ENCODE measurements at regions not wholly inside any gene's neighbourhood (a gene's known extent, or its start where the extent isn't known, plus 50 kb on each side); places are given as distances from the start of the nearest gene placed in this dataset.
"Not testable (repeated sequence)": the region's sequence is repeated elsewhere in the genome, so short reads cannot be mapped to it uniquely, and the experiment has no call there.

DNA sequence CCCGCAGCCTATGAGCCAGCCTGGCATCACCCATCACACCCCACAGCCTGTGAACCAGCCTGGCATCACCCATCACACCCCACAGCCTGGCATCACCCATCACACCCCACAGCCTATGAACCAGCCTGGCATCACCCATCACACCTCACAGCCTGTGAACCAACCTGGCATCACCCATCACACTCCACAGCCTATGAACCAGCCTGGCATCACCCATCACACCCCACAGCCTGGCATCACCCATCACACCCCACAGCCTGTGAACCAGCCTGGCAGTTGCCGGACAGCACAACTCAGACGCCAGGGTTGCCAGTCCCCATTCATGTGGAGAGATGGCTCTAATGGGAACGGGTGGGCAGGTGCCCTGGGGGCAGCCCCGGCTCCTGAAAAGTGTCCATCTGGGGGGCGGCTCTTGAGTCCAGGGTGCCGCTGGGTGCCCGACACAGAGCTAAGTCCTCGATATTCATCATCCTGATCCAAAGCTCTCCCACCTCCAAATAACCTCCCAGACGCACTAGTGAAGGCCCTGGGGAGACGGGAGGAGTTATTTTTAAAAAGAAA, 116.9 kb upstream of the AFDN start:
- DNase-seq (ENCODE audit: low read depth): not testable (repeated sequence)

DNA sequence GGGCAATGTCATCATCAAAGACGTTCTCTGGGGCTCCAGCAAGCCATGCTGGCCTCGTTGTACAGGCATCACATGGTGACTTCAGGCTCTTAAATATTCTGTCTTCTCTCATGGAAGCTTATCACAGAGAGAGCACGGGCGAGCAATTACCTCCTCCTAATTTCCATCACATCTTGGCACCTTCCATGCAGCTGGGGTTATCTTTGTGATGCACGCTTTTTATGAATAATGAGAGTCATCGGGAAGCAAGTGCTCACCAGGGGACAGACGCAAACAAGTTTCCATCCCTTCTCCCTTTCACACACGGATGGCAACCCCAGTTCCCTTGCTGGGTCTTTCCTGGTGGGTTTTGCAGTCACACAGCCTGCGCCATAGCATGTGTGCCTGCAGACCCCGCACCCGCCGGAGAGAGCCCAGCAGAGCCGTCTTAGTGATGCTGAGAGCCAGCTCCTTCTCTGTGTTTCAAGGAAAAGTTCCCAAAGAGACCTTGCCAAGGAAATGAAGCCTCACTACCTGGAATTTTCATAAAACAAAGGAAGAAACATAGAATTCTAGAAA, 116.3 kb upstream of the AFDN start:
- DNase-seq (ENCODE audit: low read depth): no peak

DNA sequence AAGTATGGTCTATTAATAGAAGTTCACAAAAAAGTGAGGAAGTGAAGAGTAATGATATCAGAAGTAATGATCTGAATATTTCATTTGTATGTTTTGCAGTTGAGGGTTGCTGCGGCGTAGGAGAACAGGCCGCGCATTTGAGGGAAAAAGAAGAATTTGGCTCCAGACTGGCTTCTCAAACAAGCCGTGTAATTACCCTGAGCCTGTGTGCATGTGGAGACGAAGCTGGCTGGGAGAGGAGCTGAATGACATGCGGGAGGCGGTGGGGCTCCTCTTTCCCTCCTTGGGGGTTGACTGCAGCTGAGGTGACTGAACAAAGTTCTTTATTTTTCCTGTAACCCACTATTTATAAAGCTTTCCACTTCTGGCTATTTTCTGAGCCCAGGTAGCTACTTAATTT, 115.5 kb upstream of the AFDN start:
- no peak for DNase-seq (ENCODE audit: low read depth)

DNA sequence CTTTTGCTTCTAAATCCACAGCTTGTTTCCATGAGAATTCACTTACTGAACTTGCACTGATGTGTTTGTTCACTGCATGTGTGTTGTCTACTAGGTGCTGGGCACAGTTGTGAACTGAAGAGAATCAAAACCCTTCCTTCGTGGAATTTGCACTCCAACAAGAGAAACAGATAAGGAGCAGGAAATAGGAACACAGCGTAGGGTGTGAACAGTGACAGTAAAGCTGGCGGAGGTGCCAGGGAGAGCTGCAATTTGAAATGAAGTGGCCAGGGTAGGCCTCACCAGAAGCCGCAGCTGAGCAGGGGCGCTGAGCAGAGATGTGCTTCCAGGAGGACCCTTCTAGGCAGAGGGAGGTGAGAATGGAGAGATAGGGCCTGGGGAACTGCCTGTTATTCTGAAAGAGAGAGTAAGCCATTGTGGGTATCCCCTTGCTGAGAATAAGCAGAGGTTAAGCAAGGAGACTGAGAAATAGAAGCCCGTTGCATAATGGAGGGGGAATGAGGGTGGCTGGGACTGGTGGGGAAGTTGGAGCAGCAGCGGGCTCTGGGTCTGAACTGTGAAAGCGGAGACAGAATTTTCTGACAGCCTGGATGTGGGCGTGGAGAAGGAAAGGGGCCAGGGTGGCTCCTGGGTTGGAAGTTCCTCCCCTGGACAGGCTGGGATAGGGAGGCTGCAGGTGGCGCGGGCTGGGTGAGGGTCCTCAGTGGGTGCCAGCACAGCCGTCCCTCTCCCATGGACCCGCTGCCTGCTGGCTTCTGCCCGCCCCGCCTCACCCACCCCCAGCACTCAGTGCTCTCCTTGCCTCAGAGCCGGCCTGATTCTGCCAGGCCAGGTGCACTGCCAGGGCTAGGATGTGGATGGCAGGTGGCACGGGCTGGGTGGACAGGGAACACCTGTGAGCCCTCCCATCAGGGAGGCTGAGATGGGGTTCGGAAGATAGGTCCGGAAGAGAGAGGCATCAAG, 114.7 kb upstream of the AFDN start:
- DNase-seq (ENCODE audit: low read depth): no peak

DNA sequence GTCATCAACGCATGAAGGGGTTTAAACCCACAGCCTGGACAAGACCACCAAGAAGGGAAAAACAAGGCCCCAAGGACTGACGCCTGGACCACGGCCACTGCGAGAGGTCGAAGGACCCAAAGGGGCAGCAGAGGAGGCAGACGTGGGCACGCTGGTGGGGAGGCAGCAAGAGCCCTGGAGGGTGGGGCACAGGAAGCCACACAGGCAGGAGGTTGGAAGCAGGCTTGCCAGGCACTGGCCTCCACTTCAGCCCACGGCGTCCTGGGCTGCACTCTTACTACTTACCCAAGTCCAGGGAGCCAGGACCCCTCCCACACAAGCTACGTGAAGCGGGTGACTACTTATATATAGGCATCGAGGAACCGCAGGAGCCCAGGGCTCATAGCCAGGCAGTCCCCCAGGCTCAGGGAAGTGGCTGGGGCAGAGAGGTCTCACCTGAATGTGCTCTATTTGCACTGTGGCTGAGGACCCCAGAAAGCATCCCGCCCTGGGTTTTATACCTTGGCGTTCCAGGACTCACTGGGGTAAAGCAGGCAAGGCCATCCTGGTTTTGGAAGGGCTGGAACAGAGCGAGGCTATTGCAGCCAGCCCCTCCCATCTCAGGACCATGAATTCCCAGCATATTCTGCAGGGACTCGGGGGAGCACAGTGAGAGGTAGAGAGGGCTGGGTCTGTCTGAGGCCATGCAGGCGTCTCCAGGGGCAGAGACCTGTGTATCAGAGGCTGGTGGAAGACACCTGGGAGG, 113.8 kb upstream of the AFDN start:
- no peak for DNase-seq (ENCODE audit: low read depth)

DNA sequence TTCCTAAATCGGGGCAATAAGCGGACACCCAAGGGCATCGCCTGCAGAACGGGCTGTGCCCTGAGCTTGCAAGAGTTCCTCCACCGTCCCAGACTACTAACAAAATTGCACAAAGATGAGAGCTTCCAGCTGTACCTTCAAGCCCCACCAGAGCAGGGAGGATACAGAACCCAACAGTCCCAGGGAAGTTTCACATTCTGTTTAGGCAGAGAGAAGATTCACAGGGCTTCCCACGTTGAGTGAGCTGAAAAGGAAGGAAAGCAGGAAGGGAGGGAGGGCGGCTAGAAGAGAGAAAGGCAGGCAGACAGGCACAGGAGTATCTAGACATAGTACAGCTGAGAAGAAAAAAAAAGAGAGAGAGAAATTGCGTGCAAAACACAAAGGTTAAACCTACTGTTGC, 112.6 kb upstream of the AFDN start:
- no peak for DNase-seq (ENCODE audit: low read depth)

DNA sequence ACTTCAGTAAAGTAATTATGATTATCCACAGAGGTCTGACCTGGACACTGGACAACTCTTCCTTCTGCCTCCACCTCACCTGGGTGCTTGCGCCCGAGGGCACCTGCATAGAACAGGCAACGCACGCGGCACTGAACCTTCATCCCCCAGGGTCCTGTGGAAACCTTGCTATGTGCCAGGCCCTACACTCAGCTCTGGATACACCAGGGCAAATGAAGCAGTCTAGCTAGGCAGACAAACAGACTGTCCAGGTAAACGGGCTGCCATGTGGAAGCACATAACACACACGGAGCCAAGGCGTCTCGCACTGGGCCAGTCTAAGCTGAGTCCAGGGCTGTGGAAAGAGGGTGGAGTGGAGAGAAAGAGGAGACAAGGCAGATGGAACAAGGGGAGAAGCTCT, 109.3 kb upstream of the AFDN start:
- DNase-seq (ENCODE audit: low read depth): no peak

DNA sequence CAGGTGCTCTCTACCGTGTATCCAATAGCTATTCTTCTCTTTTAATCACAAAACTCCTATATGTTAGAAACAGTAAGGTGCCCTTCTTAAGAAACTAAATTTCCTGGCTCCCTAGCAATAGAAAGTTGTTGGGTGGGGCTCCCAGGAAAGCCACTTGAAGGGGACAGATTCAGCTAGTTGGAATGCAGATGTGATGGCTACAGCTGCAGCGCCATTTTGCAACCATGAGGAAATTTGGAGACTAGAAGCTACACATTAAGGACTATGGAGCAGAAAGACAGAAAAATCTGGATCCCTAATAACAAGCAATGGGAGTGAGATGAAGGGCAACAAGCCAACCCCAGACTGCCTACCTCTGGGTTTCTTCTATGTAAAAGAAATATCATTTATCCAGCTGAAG, 108.8 kb upstream of the AFDN start:
- no peak for DNase-seq (ENCODE audit: low read depth)

DNA sequence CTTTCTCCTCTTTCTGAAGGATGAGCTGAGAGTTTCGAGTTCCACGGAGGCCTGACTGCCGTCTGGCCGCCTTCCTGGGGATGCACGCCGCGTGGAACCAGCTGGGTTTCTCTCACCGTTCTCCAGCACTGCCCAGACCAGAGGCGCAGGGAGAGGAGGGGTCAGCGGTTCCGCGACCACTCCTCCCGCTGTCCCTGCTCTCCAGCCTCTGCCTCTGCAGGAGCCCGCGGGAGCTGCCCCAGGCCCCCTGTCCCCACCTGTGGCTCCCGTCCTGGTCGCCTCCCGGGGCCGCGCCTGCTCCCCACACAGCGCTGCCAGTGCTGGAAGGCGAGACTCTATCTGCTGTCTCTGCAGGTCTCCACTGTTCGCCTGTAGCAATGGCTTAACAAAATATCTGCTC, 106.8 kb upstream of the AFDN start:
- no peak for DNase-seq (ENCODE audit: low read depth)

DNA sequence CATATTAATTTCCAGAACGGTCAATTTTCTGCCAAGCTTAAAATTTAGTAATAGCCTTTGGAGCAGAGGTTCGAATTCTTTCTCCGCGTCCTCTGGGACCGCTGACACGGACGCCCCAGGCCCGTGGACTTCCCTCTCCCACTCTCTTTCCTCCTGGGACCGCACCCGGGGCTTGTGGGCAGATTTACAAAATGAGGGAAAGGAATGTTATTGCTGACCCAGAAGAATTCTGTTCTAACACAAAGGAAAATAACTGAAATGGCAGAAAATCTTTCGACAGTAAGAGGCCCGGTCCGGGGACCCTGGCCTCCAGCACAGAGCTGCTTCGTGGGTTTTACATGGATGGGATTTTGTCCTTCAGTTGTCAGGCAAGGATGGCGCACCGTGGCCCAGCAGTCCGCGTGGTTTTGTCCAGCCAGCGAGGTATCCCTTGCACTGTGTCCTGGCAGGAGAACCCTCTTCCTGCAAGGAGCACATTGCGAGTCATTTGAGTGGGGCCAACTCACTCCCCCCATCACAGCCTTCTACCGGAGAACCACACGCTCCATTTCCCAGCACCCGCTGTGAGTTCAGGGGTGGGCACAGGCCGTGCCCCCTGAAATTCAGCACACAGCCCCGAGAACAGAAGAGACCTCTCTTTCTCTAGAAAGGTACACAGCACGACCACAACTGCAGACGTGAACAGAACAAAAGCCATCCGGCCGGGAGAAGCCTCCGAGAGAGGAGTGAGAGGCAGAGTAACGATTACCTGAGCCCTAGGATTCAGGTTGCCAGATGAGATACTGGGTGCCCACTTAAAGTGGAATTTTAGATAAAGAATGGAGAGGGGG, 106.0 kb upstream of the AFDN start:
- no peak for DNase-seq (ENCODE audit: low read depth)

DNA sequence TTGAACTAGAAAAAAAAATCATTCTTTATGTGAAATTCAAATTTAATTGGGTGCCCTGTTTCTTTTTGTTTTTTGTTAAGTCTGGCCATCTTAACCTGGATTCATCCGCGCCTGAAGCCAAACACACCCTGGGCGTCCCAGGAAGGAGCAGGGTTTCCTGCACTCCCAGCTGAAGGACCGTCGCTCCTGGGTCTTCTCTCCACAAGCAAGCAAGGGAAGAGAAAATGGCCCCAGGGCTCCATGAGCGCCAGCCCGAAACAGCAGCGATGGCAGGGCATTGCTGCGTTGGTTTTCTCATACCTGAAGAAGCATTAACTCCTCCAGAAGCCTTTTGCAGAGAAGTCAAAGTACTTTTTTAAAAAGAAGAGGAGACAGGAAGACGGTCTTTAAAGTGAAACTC, 105.4 kb upstream of the AFDN start:
- DNase-seq (ENCODE audit: low read depth): no peak

DNA sequence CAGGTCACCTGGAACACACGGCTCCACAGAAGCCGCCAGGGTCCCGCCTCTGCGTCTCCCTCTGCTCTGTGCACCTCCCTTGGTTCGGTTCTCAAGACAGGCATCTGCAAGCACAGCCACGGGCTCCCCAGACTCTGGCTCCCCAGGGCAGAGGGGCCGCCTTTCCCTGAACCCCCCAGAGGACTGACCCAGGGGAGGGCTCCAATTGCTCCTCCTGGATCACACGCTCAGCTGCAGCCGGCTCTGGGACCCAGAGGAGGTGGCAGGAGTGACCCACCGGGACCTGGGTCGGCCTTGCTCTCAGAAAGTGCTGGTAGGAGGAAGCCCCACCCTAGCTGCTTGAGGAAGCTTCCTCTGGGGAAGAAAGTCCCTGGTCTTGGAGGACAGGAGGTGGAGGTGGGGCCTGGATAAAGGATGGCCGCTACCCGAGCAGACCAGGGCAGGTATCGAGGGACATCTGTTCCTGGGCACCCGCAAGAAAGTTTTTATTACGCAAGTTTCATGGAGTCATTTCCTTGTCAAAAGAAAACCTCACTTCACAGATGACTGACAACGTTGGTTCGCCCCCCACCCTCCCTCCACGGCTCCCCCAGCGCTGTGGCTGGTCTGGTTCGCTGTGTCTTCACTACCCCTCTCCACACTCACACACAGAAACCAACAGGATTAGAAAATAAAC, 103.9 kb upstream of the AFDN start:
- DNase-seq (ENCODE audit: low read depth): no peak

DNA sequence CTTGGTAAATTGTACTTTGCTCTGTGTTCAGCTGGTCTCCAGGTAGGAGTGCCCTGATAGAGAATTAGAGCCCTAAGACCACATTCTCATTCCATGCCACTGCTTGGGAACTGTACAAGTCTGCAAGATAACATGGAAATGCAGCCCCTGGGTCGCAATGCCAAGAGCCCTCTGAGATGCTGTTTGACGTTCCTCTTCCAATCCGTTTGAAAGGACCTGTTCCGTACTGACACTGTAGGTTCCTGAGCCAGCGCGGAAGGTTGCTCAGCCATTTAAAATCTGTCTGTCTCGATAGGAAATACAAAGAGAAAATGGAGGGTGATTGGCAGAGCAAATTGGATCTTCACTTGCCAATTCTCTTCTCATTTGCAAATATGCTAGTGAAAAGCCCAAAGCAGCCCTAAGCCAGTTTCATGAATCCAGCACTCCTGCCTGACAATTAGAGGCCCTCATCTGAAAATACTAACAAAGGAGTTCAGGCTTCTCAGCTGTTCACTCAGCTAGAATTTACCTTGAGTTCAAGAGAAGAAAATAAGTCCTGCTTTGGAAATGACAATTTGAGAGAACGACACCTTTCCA, 100.6 kb upstream of the AFDN start:
- no peak for DNase-seq (ENCODE audit: low read depth)

DNA sequence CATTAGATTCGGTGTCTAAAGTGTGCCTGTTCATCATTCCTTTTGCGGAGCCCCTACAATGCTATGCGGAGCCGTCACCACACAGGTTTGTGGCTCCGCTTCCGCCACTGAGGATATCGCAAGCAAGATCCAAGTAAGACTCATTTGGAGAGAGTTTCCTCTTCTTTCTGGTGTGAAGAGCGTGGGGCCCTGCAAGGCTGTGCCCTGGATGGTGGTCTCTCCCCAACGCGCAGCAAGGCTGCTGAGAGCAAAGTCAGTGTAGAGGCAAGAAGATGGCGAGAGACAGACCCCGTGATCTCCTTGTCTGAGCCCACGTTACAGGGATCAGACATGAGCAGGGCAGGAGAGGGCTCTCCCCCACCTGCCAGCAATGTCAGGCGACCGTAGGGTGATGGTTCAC, 96.3 kb upstream of the AFDN start:
- DNase-seq (ENCODE audit: low read depth): no peak

DNA sequence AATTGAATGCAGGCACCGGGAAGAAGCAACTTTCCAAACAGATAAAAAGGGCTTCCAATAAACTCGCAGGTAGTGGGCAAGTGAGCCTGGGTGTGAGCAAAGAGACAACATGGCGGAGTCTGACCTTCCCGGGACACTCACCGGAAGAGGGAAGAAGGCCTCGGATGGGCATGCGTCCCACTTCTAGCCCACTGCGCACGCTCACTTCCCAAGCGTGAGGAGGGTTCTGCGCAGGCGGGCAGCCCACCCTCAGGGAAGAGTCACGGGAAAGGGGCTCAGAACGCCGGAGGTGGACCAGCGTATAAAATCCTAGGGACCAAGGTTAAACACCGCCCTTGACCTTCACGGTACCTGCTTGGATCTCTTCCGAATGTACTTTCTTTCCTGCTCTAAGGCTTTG, 95.5 kb upstream of the AFDN start:
- DNase-seq (ENCODE audit: low read depth): no peak

DNA sequence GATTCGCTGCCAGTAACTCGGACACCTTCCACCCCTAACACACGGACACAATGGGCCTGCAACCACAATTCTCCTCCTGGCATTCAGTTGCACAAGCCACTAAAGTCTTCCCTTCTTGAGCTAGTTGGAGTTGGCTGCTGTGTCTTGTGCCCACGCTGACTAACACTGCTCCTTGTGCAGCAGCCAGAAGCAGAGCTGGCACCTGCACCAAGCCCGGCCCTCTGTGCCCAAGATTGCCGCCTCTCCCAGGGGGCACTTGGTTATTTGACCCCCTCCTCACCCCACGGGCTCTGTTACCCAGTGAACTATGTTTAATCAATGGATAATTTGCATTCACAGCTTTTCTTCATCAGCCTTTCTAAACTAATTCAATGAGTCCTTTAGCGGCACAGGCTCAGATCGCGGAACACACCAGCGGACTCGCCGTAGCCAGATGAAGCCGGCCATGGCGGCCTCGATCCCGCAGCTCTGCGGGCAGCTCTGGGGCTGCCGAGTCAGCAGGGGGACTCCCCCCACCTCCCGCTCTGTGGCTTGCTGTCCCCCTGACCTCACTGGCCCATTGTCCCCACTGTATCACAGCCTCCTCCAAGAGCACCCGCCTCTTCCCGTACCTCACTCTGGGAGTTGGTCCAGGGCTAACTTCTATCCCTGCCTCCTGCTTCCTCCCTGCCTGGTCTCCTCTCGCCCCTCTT, 94.8 kb upstream of the AFDN start:
- no peak for DNase-seq (ENCODE audit: low read depth)

DNA sequence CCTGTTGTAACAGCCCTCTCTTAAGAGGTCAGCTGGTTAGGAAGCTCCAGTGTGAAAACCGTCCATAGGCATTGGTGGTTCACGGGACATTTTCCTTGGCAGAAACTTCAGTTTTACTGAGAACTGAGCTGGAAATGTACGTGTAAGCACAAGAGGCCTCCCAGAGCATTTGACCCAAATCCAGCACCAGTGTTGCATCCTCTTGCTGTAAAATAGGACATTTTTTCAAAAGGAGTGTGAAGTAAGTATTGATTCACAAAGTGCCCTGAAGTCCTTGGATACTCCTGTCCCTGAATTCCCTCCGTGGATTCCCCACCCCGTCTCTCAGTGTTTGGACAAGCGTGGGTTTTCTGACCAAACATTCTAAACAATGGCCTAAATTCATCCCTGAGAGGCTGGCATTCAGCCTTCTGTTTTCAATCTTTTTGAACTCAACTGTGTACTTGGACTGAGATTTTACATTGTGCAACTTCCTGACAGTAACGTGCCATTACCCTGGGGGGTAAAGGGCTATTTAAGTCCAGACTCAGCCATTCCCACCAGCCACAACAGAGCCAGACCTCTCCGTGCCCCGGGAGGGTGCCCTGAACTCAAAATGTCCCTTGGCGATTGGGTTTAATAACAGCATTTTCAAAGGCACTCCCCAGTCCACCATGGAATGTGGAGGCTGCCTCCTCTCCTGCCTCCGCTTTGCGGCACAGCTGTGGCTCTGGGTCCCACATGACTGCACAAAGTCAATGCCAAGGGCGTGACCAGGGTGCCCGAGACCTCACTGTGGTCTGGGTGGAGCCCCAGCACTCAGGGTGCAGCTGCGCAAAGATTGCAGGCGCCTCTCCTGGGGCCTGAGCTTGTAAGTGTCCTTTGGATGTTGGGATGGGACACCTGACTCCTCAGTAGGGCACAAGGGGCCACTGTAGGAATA, 92.7 kb upstream of the AFDN start:
- peak; percentile 90 for DNase-seq (ENCODE audit: low read depth)

DNA sequence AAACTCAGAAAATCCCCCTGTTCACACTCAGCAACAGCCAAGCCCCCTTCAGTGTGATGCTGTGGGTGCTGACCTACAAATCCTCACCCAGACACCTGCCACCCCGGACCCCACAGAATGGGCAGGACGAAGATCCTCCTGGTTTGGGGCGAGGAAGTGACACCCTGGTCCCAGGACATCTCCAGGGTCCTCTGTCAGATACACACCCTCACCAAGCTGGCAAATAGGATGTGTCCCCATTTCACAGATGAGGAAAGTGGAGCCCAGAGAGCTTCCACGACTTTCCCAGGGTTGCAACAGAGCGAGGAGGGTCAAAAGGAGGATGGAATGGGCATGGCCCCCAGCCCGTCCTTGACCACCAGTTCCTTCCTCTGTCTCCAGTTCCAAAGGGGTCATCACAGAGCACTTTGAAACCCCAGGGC, 92.0 kb upstream of the AFDN start:
- no peak for DNase-seq (ENCODE audit: low read depth)

Data from renal cortical epithelial cell (primary cell).